ENCODE measurements at regions not wholly inside any gene's neighbourhood (a gene's known extent, or its start where the extent isn't known, plus 50 kb on each side); places are given as distances from the start of the nearest gene placed in this dataset.
"Not testable (repeated sequence)": the region's sequence is repeated elsewhere in the genome, so short reads cannot be mapped to it uniquely, and the experiment has no call there.

GRCh38 chrX:121733514-121733913 is 686.1 kb downstream of the GLUD2 start:
- DNase-seq = no peak

- DNase-seq = no peak
Observed at GRCh38 chrX:121746105-121746504, 698.7 kb downstream of the GLUD2 start.

GRCh38 chrX:121753602-121754001 is 706.2 kb downstream of the GLUD2 start:
- not testable (repeated sequence) for DNase-seq

- no peak for DNase-seq
Observed at GRCh38 chrX:121754301-121754700, 706.9 kb downstream of the GLUD2 start.

- peak; percentile 24 for DNase-seq
Observed at GRCh38 chrX:121755541-121755940, 708.1 kb downstream of the GLUD2 start.

GRCh38 chrX:121761845-121762244 is 714.4 kb downstream of the GLUD2 start:
- no peak for DNase-seq

- DNase-seq = no peak
Observed at GRCh38 chrX:121763671-121764070, 716.3 kb downstream of the GLUD2 start.

- DNase-seq = not testable (repeated sequence)
Observed at GRCh38 chrX:121768210-121768609, 720.8 kb downstream of the GLUD2 start.

- no peak for DNase-seq
Observed at GRCh38 chrX:121781991-121782390, 734.6 kb downstream of the GLUD2 start.

- DNase-seq = no peak
Observed at GRCh38 chrX:121782544-121782943, 735.1 kb downstream of the GLUD2 start.

GRCh38 chrX:121782976-121783375 is 735.6 kb downstream of the GLUD2 start:
- DNase-seq = no peak

GRCh38 chrX:121802881-121803412 is 755.5 kb downstream of the GLUD2 start:
- DNase-seq = no peak

- no peak for DNase-seq
Observed at GRCh38 chrX:121823406-121823805, 776.0 kb downstream of the GLUD2 start.

- no peak for DNase-seq
Observed at GRCh38 chrX:121831601-121832000, 784.2 kb downstream of the GLUD2 start.

- DNase-seq = no peak
Observed at GRCh38 chrX:121832446-121832845, 785.0 kb downstream of the GLUD2 start.

- no peak for DNase-seq
Observed at GRCh38 chrX:121836000-121836399, 788.6 kb downstream of the GLUD2 start.

- no peak for DNase-seq
Observed at GRCh38 chrX:121851033-121851432, 803.6 kb downstream of the GLUD2 start.

GRCh38 chrX:121853762-121854613 is 806.6 kb downstream of the GLUD2 start:
- DNase-seq = no peak

GRCh38 chrX:121854614-121854911 is 807.2 kb downstream of the GLUD2 start:
- no peak for DNase-seq

GRCh38 chrX:121858867-121859647 is 811.6 kb downstream of the GLUD2 start:
- DNase-seq = no peak

- no peak for DNase-seq
Observed at GRCh38 chrX:121863976-121864375, 816.6 kb downstream of the GLUD2 start.

GRCh38 chrX:121864561-121864960 is 817.2 kb downstream of the GLUD2 start:
- DNase-seq = no peak

GRCh38 chrX:121869876-121870477 is 822.6 kb downstream of the GLUD2 start:
- no peak for DNase-seq

GRCh38 chrX:121871122-121871521 is 823.7 kb downstream of the GLUD2 start:
- no peak for DNase-seq
